ENCODE measurements at regions not wholly inside any gene's neighbourhood (a gene's known extent, or its start where the extent isn't known, plus 50 kb on each side); places are given as distances from the start of the nearest gene placed in this dataset.

GRCh38 chr2:83331810-83332209, 1127.3 kb downstream of the SUCLG1 start:
- DNase-seq (ENCODE audit: low spot score), result no peak
- in situ Hi-C loops (cut with MboI; ENCODE audit: low pct_unique_long_range_greater_than_20kb, low sequenced_read_pairs, unreplicated experiment), result no loop called here
- TF ChIP-seq CTCF (IDR thresholded peaks at IDR 0.05; ENCODE audit: extremely low read depth, insufficient read depth, missing control alignments), result no peak

- TF ChIP-seq CTCF (IDR thresholded peaks at IDR 0.05; ENCODE audit: extremely low read depth, insufficient read depth, missing control alignments), result no peak
- in situ Hi-C loops (cut with MboI; ENCODE audit: low pct_unique_long_range_greater_than_20kb, low sequenced_read_pairs, unreplicated experiment), result no loop called here
- DNase-seq (ENCODE audit: low spot score), result no peak
These were observed 1136.0 kb downstream of the SUCLG1 start for GRCh38 chr2:83323038-83323437.

- DNase-seq (ENCODE audit: low spot score), result no peak
- in situ Hi-C loops (cut with MboI; ENCODE audit: low pct_unique_long_range_greater_than_20kb, low sequenced_read_pairs, unreplicated experiment), result no loop called here
- TF ChIP-seq CTCF (IDR thresholded peaks at IDR 0.05; ENCODE audit: extremely low read depth, insufficient read depth, missing control alignments), result no peak
These were observed 1139.0 kb downstream of the SUCLG1 start for GRCh38 chr2:83320053-83320452.

- in situ Hi-C loops (cut with MboI; ENCODE audit: low pct_unique_long_range_greater_than_20kb, low sequenced_read_pairs, unreplicated experiment), result no loop called here
- no peak for DNase-seq (ENCODE audit: low spot score)
- TF ChIP-seq CTCF (IDR thresholded peaks at IDR 0.05; ENCODE audit: extremely low read depth, insufficient read depth, missing control alignments), result no peak
These were observed 1153.2 kb downstream of the SUCLG1 start for GRCh38 chr2:83305758-83306378.

- no peak for DNase-seq (ENCODE audit: low spot score)
- in situ Hi-C loops (cut with MboI; ENCODE audit: low pct_unique_long_range_greater_than_20kb, low sequenced_read_pairs, unreplicated experiment), result no loop called here
- no peak for TF ChIP-seq CTCF (IDR thresholded peaks at IDR 0.05; ENCODE audit: extremely low read depth, insufficient read depth, missing control alignments)
These were observed 1168.0 kb downstream of the SUCLG1 start for GRCh38 chr2:83291083-83291482.

- in situ Hi-C loops (cut with MboI; ENCODE audit: low pct_unique_long_range_greater_than_20kb, low sequenced_read_pairs, unreplicated experiment), result no loop called here
- no peak for TF ChIP-seq CTCF (IDR thresholded peaks at IDR 0.05; ENCODE audit: extremely low read depth, insufficient read depth, missing control alignments)
- DNase-seq (ENCODE audit: low spot score), result no peak
These were observed 1176.2 kb downstream of the SUCLG1 start for GRCh38 chr2:83282841-83283240.

Measured in GM13977 (cell line).